ENCODE measurements at regions not wholly inside any gene's neighbourhood (a gene's known extent, or its start where the extent isn't known, plus 50 kb on each side); places are given as distances from the start of the nearest gene placed in this dataset.

DNA sequence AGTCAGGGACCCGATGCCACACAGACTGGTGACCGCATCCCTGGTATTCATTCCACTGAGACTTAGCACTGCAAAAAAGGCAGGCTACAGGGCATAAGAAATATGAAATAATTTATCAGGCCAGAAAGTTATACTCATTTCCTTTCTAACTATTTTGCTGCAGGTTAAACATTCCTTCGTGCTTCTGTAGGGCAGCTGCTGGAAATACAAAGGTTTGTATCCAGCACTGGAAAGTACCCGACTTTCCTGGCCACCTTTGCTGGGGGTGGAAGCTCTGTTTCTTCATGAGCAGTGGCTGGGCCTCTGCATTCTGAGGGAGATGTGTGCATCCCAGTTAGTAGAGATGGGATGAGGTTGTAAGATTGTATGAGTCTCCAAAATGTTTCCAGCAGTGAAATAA, 478.6 kb upstream of the WWC1 start:
- no peak for DNase-seq

DNA sequence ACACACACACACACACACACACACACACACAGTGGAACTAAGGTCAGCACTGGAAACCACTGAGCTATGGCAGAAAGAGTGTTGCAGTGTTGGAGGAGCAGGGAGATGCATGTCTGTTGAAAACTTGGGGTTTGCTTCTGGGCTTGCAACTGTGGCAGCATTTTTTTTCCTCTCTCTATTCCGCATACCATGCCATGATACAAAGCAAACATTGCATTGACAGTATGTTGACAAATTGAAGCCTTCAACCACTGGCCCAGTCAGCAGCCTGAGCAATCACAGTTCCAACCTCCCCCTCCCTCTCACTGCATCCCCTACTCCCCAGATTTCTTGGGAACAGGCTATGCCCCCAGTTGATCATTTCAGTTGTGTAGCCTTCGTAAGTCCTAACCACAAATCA, 478.1 kb upstream of the WWC1 start:
- no peak for DNase-seq

DNA sequence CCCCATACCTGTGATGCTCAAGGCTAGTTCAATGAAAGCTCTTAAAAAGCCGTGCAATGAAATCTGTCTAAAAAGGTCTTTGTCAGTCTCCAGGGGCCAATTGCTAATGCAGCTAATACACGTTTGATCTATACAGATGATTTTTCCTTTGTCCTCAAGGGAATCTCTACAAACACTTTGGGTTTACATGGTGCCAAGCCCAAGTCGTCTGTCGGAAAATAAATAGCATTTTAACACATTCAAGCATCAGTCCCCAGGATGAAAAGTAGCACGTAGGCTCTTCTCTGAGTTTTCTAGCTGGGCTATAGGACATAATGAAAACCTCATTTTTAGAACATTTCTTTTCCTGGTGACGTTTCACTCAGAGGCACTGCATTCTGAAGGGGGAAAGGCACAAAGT, 477.4 kb upstream of the WWC1 start:
- no peak for DNase-seq

DNA sequence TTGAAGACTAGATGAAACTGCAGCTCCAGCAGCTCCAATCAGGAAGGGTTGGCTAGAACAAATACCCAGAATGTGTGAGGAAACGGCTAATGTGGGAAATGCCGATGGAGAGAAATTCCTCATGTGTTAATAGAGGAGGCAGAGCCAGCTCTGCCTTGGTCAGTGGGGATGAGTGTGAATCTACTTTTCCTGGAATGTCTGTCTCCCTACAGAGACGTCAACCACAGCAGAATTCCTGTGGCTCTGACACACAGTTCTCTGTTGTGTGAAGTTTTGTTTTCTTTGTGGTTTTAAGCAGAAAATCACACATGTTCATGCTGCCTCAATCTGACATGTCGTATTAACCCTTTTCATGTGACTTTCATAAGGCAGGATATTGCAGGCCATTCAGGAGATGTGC, 476.6 kb upstream of the WWC1 start:
- no peak for DNase-seq

DNA sequence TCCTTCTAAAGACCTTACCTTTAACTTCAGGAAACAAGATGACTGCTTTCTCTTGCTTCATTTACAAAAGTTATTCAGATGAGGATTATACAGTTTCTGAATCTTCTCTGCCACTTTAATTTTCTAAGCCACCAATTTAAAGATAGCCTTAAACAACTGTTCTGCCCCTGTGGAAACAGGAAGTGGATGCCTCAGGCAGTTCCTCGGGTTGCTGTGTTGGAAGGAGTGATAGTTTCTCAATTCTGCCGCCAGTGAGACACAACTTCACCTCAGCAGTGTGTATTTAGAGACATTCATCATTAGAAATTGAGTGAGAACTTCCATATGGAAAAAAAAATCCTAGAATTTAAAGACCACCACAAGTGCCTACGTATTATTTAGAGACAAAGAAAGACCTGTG, 475.1 kb upstream of the WWC1 start:
- DNase-seq, result no peak

DNA sequence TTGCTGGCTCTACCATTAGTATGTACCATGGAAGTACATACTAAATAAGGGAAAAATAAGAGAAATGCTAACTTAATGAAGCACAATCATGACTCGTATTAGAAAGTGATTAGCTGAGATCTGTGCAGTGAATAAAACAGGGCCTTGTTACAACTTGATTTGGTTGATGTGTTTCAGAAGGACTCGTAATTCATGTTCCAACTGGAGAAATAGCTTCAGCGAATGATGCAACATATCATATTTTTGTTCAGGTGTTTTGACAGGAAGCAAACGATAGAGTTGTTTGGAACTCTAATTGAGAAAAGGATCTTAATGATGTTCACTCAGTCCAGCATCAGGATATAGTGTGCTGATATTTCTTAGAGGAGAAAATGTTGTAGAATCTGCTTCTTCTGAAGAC, 474.6 kb upstream of the WWC1 start:
- no peak for DNase-seq

DNA sequence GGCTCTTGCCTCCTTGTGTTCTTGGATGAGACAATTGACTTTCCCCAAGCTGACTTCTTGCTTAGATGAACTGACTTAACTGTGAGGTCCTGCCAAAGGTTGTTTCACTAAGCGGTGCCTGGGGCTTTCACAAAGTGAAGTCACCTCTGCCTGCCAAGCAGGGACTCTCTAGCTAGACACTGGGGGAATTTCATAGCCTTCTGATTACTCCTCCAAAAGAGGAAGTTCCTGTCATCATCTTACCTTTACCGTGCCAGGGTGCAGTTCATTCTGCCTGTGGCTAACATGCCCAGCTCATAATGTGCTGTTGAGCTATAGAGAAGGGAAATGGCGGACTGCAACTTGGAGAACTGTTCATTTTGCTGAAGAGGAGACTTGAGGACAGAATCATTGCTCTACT, 472.0 kb upstream of the WWC1 start:
- DNase-seq, result no peak

DNA sequence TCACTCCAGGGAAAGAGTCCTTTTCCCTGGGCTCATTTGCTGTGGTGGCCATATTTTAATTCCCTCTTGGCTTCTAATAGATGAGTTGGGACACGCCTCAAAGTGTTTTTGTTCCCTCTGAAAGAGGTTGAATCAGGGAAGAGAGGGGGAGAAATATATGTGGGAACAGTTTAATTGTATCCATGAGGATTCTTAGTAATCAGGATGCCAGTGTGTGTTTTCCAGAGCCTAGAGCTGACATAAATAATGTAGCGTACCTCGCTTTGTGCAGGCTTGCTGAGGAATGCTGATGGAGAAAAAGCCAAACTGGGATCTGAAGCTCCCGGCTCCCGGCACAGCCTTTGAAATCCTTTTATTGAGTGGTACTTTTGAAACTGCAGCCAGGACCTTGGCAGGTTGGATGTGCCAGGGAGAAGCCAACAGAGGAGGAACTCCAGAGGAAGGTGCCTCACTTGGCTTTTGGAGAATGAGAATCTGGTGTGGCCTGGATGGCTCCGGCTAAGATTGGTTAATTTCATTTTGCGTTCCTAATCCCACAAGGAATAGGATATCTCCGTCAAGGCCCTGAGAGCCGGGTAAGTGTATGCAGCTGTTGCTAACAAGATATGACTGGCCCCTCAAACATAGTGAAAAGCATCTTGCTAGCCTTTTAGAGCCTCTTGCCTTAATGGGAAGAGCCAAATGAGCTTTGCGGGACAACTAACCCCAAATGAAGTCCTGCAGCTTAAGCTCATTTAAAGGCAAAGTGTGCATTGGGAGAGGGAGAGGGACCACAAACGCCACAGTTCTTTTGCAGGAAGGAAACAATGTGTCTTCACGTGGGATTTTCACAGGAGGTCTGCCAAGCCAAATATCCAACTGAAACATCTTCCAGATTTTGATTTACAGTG, 471.1 kb upstream of the WWC1 start:
- no peak for DNase-seq

DNA sequence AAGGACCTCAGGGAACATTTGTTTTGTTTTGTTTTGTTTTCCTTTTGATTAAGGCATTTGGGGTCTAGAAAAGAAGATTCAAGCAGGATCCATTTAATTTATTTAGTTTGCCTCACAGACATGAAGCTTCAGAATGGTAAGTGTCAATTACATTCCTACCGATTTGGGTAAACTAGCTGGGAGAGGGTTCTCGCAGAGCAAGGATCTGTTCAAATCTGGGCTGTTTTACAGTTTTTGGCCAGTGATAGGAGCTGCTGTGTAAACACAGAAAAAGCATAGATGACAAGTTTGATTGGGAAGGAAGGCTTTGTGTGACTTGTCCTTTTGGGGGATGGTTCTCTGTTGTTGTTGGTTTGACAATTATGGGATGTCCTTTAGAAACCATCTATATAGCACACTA, 470.3 kb upstream of the WWC1 start:
- no peak for DNase-seq

DNA sequence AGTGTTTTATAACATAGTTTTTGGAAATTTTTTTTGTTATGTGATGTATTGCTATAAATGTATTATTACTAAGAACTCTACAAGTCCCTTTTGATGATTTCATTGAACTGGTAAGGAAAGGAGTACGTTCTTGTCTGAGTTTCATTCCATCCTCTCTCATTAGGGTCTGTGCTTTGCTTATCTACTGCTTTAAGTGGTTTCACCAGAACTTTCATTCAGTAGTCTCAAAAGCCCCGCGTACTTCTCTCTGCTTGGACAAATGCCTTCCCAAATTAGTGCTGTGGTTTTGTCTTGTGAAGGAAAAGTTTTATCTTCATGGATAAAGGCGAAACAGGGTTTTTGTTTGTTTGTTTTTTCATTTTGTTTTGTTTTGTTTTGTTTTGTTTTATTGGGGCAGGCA, 469.8 kb upstream of the WWC1 start:
- DNase-seq, result no peak

DNA sequence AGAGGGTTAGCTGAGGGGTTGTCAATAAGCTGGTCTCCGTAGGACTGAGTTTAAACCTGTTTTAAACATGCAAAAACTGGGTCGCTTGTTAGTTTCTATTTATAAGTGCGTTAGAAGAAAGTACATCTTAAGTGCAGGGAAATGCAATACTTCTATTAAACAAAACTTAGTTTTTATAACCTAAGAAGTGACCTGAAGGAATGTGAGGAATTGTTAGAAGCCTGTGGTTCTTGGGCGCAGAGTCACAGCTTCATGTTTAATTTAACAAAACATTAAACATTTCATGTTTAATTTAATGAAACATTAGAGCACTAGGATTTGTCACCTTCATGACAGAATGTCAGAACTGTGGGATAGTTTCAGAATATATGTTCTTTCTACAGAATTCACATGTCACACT, 469.2 kb upstream of the WWC1 start:
- no peak for DNase-seq

DNA sequence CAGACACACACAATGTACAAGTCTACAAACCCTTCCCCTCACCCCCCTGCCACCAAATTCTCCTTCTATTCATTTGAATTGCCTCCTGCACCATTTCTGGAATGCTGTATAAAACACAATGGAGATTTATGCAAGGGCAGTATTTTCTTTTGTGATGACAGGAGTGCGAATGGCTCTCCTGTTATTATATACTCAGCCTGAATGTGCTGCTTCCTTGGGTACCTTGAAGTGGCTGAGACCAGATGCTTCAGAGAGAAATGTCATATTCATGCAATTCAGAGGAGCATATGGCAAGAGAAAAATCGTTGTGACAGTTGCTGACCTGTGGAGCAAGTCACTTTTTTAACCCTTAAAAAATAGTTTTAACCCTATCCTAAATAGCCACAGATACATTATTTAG, 468.0 kb upstream of the WWC1 start:
- DNase-seq, result no peak

DNA sequence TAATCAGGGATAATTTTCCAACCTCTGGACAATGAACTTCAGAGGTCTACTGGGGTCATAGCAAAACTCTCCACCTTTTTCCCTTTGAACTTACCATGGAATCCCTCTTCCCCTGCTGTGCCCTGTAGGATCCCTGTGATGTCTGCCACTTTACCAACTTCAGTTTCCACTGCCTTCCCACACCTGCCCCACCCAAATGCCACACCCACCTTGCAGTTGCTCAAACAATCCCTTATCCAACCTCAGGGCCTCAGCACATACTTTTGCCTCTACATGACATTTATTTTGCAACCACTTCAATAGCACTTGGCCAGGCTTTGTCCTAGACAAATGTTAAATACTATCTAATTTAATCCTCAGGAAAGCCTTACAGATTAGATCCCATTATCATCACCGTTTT, 463.7 kb upstream of the WWC1 start:
- no peak for DNase-seq

DNA sequence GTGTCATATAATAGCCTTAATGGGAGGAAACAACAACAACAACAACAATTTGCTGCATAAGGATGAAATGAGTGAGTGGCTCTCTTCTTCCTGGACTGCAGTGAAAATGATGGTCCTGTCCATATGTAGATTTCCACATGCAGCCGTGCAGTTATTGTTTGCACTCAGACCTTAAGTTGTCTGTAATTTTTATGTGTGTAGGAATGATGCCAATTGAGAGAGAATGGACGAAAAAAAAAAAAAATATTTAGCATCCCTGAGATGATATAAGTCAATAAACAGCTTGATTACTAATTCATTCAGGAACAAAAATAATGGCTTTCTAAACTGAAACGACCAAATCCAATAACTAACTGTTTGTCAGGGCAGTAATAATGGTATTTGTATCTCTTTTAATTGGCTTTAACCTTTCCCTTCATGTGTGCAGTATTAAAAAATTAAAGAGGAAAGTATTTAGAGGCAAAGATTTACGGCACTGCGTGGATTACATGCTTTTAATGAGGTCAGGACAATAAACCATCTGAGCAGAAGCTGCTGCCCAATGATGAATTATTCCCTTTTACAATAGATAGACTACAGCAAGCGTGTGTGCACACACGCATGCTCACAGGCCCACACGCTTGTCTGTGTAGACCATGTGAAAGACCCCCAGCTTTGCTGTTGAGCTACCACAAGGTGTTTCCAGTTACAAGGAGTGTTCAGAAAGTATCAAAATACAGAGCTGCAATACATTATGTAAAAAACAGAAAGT, 459.5 kb upstream of the WWC1 start:
- no peak for DNase-seq

DNA sequence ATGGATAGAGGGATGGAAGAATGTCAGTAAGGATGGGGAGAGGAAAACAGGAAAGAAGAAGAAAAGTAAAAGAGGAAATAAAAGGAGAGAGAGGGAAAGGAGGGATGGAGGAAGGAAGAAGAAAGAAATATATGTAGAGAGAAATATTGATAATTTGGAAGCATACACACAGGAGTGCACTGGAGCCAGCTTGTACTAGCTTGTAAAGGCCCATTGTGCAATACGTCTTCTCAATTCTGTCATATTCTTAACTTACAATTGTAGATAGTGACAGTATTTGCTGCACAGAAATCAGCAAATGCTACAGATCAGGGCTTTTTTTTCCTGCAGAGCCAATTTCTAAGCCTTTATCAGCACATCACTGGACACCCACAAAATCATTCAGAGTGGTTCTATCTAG, 458.8 kb upstream of the WWC1 start:
- no peak for DNase-seq

DNA sequence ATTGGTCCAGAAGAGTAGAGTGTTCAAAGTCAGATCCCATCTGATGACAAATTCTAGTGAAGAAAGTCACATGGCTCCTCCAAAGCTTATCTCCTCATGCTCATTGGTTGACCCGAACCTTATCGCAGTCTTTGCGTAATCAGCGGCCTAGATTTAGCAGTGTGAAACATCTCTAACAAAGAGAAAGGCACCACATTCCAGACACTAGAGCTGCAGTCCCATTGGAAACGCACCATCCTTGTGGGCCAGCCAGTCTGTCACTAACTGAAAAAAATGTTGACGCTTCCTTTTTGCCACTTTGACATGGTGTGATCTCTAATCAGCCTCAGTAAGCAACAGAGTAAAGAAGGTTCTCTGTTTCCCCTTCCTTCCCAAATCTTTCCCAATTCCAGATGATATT, 458.0 kb upstream of the WWC1 start:
- DNase-seq, result no peak

DNA sequence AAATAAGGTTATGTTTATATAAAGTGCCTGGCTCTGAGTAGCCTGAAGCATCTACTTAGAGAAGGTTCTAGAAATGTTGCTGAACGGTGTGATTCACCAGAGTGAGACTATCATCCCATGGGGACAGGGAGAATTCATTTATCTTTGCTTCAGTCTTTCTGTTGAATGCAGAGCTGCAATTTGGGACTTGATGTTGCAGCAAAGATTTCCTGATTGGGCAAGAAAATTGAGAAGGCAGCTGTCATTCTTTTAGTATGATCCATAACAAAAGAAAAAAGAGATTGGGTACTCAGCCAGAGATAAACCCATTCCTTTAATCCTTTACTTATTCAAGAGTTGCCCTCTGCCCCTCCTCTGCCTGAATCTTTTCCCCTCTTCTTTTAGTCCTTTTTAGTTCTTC, 456.3 kb upstream of the WWC1 start:
- DNase-seq, result no peak

DNA sequence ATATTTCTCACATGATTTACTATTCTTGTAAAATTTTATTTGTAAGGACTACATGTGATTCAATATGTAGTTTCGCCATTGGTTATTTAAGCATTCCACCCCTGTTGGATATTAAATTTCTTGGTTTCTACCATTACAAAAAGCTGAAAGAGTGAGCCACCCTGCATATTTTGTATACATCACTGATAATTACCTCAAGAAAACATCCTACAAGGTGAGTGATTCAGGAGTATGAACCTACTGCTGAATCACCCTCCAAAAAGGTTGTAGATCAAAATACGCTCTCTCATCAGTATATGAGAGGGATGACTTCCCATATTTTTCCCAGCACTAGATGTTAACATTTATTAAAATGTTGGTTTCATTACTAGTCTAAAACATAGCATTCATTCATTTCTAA, 454.3 kb upstream of the WWC1 start:
- DNase-seq, result no peak

DNA sequence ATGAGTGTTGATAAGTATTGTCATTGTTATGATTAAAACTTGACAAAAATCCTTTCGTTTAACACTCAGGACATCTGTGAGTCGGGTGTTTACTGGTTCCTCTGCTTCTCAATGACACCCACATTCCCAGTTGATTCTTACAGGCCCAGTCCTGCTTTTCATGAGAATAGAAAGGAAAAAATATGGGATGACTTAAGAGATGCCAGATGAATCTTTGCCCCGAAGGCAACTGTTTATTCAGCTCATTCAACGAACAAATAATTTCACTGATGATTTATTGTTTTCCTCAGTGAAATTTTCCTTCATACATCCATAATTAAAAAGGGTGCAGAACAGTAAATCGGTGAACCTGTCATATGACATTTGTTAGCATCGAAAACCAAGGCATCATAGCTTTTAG, 452.4 kb upstream of the WWC1 start:
- no peak for DNase-seq

DNA sequence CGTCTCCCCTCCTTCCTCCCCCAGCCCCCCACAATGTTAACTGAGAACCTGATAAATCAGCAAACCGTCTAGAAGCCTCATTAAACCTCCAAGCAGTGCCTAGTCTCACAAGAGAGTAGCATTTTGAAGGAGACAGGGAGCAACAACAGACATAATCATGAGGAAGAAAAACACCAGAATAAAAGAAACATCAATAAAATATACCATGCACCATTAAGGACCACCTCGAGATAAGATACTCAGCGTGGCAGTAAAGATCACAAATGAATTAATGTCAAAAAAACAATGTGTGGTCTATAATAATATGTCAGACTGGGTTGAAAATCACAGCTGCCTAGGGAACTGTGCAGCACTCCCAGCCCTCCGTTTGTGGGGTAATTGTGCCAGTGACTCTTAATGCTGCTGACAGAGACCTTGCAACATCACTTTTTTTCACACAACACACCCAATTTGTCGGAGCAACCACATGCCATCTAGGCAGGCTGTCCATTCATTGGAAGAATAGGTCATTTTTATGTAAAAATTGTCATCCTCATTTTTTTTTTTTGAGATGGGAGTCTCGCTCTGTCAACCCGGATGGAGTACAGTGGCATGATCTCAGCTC, 450.8 kb upstream of the WWC1 start:
- no peak for DNase-seq

DNA sequence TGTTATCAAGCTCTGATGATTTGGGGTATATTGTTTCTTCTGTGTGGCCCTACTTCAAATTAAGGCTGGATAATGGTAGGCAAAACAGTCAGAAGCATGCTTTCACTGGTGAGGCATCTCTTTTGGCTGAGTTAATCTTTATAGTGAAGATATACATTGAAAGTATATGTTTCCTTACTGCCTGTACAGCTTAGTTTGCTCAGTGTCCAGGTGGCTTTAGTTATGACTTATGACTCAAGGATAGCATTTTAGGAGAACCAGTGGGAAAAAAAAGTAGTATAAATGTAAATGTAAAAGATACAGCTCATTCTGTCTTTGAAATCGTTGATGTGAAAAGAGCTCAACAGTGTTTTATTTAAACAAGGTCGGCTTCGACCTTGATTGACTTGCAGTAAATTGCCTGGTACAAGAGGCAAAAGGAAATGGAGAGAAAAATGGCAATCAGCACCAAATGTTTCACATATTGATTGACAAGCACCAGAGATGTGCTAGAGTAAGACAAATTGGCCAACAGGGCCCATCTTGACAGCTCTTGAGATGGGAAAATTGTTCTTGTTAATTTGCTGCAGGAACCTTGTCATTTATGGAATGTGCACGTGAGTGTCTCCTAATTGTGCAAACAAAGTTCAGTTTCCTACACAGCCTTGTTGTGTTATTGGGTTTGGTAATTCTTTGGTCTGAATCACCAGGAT, 447.4 kb upstream of the WWC1 start:
- DNase-seq, result no peak

DNA sequence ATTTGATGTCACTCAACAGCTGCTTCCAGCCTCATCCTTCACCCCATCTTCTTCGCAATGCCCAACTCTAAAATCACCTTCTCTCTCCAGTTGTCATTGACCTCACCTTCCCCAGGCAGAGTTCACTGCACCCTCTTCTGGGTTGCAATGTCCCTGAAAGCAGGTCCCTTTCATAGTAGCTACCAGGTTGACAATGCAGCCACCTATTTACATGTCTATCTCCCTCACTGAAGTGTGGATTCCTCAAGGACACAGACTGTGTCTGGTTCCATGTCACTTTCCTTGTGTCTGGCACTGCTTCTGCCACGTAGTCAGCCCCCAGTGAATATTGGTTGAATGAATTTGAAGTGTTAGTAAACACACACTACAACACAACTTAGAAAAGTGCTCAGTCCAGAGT, 445.5 kb upstream of the WWC1 start:
- no peak for DNase-seq

DNA sequence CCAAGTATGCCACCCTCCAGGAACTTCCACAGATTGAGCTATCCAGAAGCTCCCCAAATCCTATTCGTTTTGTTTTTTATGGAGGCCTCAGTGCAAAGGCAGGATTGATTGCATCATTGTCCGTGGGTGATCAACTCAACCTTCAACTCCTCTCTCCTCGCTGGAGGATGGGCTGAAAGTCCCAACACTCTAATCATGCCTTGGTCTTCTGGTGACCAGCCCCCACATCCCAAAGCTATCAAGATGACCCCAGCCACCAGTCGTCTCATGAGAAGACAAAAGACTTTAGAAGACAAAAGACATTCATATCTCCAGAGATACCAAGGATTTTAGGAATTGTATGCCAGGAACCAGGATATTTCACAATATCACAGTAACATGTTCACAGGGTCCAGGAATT, 441.6 kb upstream of the WWC1 start:
- DNase-seq, result no peak

DNA sequence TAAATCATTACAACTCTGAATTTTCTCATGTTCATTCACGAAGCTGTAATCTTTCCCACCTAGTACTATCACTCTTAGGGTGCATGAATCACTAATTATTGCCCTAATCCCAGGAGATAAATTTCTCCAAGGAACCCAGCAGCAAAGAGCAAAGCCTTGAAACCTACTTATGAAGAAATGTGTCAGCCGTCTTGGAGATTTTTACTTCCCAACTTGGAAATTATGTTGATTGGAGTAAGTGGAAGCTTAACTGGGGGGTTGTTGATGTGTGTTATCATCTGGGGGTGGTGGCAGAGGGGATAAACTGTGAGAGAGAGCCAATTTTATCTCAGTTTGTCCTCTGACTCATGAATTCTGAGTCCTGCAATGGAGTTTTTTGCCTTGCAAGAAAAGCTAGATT, 440.5 kb upstream of the WWC1 start:
- no peak for DNase-seq

Measured in CD4-positive, alpha-beta T cell treated with Interleukin-4 for 4 hours (primary cell).